ENCODE measurements at regions not wholly inside any gene's neighbourhood (a gene's known extent, or its start where the extent isn't known, plus 50 kb on each side); places are given as distances from the start of the nearest gene placed in this dataset.

GRCh38 chr15:93705753-93706455 lies 525.5 kb upstream of the MCTP2 start:
- H3K4me1 Mint-ChIP-seq (ENCODE audit: low read depth in 2 of 2), result no peaks in the 10 kb centered on the region
- DNase-seq, result no peak
- H3K27ac Mint-ChIP-seq, result no peak overlapping the region
- no peaks in the 10 kb centered on the region for H3K36me3 Mint-ChIP-seq (ENCODE audit: insufficient read depth)
- ATAC-seq (replicated peaks), result no peak
- no peaks in the 10 kb centered on the region for H3K9me3 Mint-ChIP-seq
- H3K4me3 Mint-ChIP-seq, result no peak overlapping the region
- H3K27me3 Mint-ChIP-seq, result peaks cover 16 to 20% of the 10 kb centered on the region in 2 donors

- ATAC-seq (replicated peaks), result no peak
- Mint-ChIP-seq H3K27ac (no peak overlapping the region), H3K27me3 (peaks cover 16 to 20% of the 10 kb centered on the region in 2 donors), H3K4me3 (no peak overlapping the region), H3K36me3 (ENCODE audit: insufficient read depth) (no peaks in the 10 kb centered on the region), H3K4me1 (ENCODE audit: low read depth in 2 of 2) (no peaks in the 10 kb centered on the region), H3K9me3 (no peaks in the 10 kb centered on the region)
- no peak for DNase-seq
These were observed 528.1 kb upstream of the MCTP2 start for GRCh38 chr15:93703092-93703739.

GRCh38 chr15:93700051-93700450 lies 531.3 kb upstream of the MCTP2 start:
- DNase-seq (no peak), ATAC-seq (replicated peaks) (no peak)
- H3K9me3 Mint-ChIP-seq, result no peaks in the 10 kb centered on the region
- H3K4me1 Mint-ChIP-seq (ENCODE audit: low read depth in 2 of 2), result no peaks in the 10 kb centered on the region
- H3K36me3 Mint-ChIP-seq (ENCODE audit: insufficient read depth), result no peaks in the 10 kb centered on the region
- H3K4me3 Mint-ChIP-seq, result no peak overlapping the region
- peaks cover 27 to 28% of the 10 kb centered on the region in 2 donors for H3K27me3 Mint-ChIP-seq
- H3K27ac Mint-ChIP-seq, result no peak overlapping the region

GRCh38 chr15:93694033-93694432 lies 537.3 kb upstream of the MCTP2 start:
- ATAC-seq (replicated peaks) (no peak), DNase-seq (no peak)
- Mint-ChIP-seq H3K36me3 (ENCODE audit: insufficient read depth) (no peaks in the 10 kb centered on the region), H3K4me3 (no peak overlapping the region), H3K27me3 (peaks cover 18 to 25% of the 10 kb centered on the region in 2 donors), H3K4me1 (ENCODE audit: low read depth in 2 of 2) (no peaks in the 10 kb centered on the region), H3K27ac (no peak overlapping the region), H3K9me3 (no peaks in the 10 kb centered on the region)

GRCh38 chr15:93683651-93684050 lies 547.7 kb upstream of the MCTP2 start:
- DNase-seq, result no peak
- Mint-ChIP-seq H3K9me3 (peaks cover 7 to 14% of the 10 kb centered on the region in 2 donors), H3K4me3 (no peak overlapping the region), H3K27me3 (peaks cover 0 to 33% of the 10 kb centered on the region in 2 donors), H3K4me1 (ENCODE audit: low read depth in 2 of 2) (no peaks in the 10 kb centered on the region), H3K27ac (no peak overlapping the region), H3K36me3 (ENCODE audit: insufficient read depth) (no peaks in the 10 kb centered on the region)
- no peak for ATAC-seq (replicated peaks)

GRCh38 chr15:93671387-93671943 lies 559.9 kb upstream of the MCTP2 start:
- no peaks in the 10 kb centered on the region for H3K9me3 Mint-ChIP-seq
- no peak overlapping the region for H3K27ac Mint-ChIP-seq
- H3K4me3 Mint-ChIP-seq, result no peak overlapping the region
- ATAC-seq (replicated peaks) (no peak), DNase-seq (no peak)
- H3K27me3 Mint-ChIP-seq, result peaks cover 46 to 52% of the 10 kb centered on the region in 2 donors
- no peaks in the 10 kb centered on the region for H3K4me1 Mint-ChIP-seq (ENCODE audit: low read depth in 2 of 2)
- peaks cover 3% of the 10 kb centered on the region for H3K36me3 Mint-ChIP-seq (ENCODE audit: insufficient read depth)

- ATAC-seq (replicated peaks), result no peak
- H3K9me3 Mint-ChIP-seq, result no peaks in the 10 kb centered on the region
- no peak overlapping the region for H3K4me3 Mint-ChIP-seq
- no peak for DNase-seq
- H3K4me1 Mint-ChIP-seq (ENCODE audit: low read depth in 2 of 2), result no peaks in the 10 kb centered on the region
- H3K27ac Mint-ChIP-seq, result no peak overlapping the region
- H3K27me3 Mint-ChIP-seq, result peaks cover 50 to 55% of the 10 kb centered on the region in 2 donors
- peaks cover 3% of the 10 kb centered on the region for H3K36me3 Mint-ChIP-seq (ENCODE audit: insufficient read depth)
These were observed 560.4 kb upstream of the MCTP2 start for GRCh38 chr15:93670931-93671330.

GRCh38 chr15:93664213-93664956 lies 567.0 kb upstream of the MCTP2 start:
- DNase-seq (no peak), ATAC-seq (replicated peaks) (no peak)
- H3K4me1 Mint-ChIP-seq (ENCODE audit: low read depth in 2 of 2), result no peaks in the 10 kb centered on the region
- no peak overlapping the region for H3K27ac Mint-ChIP-seq
- H3K4me3 Mint-ChIP-seq, result no peak overlapping the region
- H3K36me3 Mint-ChIP-seq (ENCODE audit: insufficient read depth), result no peaks in the 10 kb centered on the region
- no peaks in the 10 kb centered on the region for H3K9me3 Mint-ChIP-seq
- H3K27me3 Mint-ChIP-seq, result peaks cover 19 to 44% of the 10 kb centered on the region in 2 donors

- no peak overlapping the region for H3K4me3 Mint-ChIP-seq
- DNase-seq, result no peak
- H3K9me3 Mint-ChIP-seq, result no peaks in the 10 kb centered on the region
- peaks cover 37 to 65% of the 10 kb centered on the region in 2 donors for H3K27me3 Mint-ChIP-seq
- ATAC-seq (replicated peaks), result no peak
- H3K36me3 Mint-ChIP-seq (ENCODE audit: insufficient read depth), result no peaks in the 10 kb centered on the region
- H3K4me1 Mint-ChIP-seq (ENCODE audit: low read depth in 2 of 2), result no peaks in the 10 kb centered on the region
- H3K27ac Mint-ChIP-seq, result no peak overlapping the region
These were observed 569.0 kb upstream of the MCTP2 start for GRCh38 chr15:93662162-93662885.

- DNase-seq (no peak), ATAC-seq (replicated peaks) (no peak)
- Mint-ChIP-seq H3K36me3 (ENCODE audit: insufficient read depth) (no peaks in the 10 kb centered on the region), H3K27me3 (peaks cover 36 to 53% of the 10 kb centered on the region in 2 donors), H3K9me3 (no peaks in the 10 kb centered on the region), H3K4me3 (no peak overlapping the region), H3K27ac (no peak overlapping the region), H3K4me1 (ENCODE audit: low read depth in 2 of 2) (no peaks in the 10 kb centered on the region)
These were observed 569.2 kb upstream of the RGMA start for GRCh38 chr15:93658026-93658816.

GRCh38 chr15:93656041-93656440 lies 567.0 kb upstream of the RGMA start:
- no peak for ATAC-seq (replicated peaks)
- Mint-ChIP-seq H3K4me1 (ENCODE audit: low read depth in 2 of 2) (no peaks in the 10 kb centered on the region), H3K36me3 (ENCODE audit: insufficient read depth) (no peaks in the 10 kb centered on the region), H3K4me3 (no peak overlapping the region), H3K27me3 (peaks cover 35 to 52% of the 10 kb centered on the region in 2 donors), H3K27ac (no peak overlapping the region), H3K9me3 (no peaks in the 10 kb centered on the region)
- DNase-seq, result no peak

GRCh38 chr15:93649691-93650235 lies 560.8 kb upstream of the RGMA start:
- H3K9me3 Mint-ChIP-seq, result no peaks in the 10 kb centered on the region
- no peaks in the 10 kb centered on the region for H3K36me3 Mint-ChIP-seq (ENCODE audit: insufficient read depth)
- H3K27me3 Mint-ChIP-seq, result peaks cover 16 to 23% of the 10 kb centered on the region in 2 donors
- no peak for ATAC-seq (replicated peaks)
- no peak for DNase-seq
- H3K4me1 Mint-ChIP-seq (ENCODE audit: low read depth in 2 of 2), result no peaks in the 10 kb centered on the region
- no peak overlapping the region for H3K27ac Mint-ChIP-seq
- H3K4me3 Mint-ChIP-seq, result no peak overlapping the region

All from effector memory CD8-positive, alpha-beta T cell (primary cell).